ENCODE measurements at regions not wholly inside any gene's neighbourhood (a gene's known extent, or its start where the extent isn't known, plus 50 kb on each side); places are given as distances from the start of the nearest gene placed in this dataset.

GRCh38 chr7:28267012-28267411, 86.4 kb upstream of the JAZF1 start:
- TF ChIP-seq CTCF (IDR thresholded peaks at IDR 0.05) (no peak), POLR2A (IDR thresholded peaks at IDR 0.05) (no peak)
